Stromal cell of bone marrow (primary cell): ENCODE measurements at regions not wholly inside any gene's neighbourhood (a gene's known extent, or its start where the extent isn't known, plus 50 kb on each side); places are given as distances from the start of the nearest gene placed in this dataset.
"Not testable (repeated sequence)": the region's sequence is repeated elsewhere in the genome, so short reads cannot be mapped to it uniquely, and the experiment has no call there.

Experiments
- DNase-seq: peaks from one replicate; pipeline ENCODE4 v3.0.0-alpha.2; 2012; ENCODE audit warnings: low read depth

DNA sequence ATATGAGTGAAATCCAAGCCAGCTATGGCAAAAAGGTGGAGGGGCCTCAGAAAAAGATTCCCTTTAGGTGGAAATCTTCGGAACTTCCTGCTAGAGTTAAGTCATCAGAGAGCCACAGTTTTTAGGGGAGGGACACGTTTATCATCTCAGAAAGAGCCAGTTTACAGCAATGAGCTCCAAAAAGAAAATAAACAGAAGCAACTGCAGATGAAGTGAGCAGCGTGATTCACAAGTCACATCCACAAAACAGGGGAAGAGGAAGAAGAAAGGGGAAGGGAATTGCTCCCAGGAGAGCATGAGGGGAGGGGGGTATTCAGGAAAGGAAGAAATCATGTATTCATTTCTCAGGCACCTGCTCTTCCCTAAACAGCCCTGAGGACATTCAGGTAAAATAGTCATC lies 156.2 kb upstream of the FOXK1 start:
- DNase-seq: no peak

DNA sequence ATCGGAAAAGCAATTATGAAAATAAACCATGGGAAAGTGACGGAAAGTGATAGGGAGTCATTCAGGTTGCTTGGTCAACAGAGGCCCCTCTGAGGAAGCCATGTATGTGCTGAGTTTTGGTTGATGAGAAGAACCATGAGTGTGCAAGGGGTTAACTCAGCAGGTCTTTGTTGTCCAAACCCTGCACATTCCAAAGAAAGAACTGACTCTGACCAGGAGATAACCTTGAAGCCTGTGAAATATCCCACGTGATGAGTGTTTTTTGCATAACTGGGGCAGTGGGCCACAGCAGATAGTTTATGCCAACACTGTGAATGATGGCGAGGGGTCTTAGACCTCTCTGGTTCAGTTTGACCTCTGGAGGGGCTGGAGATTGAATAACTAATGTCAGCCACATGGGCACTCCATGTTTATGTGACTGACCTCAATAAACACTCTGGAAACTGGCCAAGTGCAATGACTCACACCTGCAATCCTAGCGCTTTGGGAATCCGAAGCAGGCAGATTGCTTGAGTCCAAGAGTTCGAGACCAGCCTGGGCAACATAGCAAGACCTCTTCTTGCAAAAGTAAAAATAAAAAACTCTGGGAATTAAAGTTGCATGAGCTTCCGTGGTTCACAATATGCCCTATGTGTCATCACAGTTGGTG lies 154.0 kb upstream of the FOXK1 start:
- no peak for DNase-seq

DNA sequence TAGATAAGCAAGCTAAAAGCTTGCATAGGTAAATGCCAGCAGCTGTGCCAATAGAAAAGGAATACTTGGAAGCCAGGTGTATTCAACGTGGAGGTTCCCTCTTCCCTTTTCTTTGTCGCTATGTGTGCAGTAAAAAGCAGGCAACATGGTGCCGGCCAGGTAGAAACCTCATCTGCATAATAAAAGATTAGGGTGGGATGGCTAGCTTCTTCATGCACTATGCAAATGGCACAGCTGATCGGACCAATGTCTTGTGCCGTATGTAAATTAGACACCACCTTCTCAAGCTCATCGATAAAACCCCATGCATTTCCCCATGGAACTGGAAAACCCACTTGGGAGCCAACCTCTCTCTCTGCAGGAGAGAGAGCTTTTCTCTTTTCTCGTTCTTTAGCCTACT lies 150.9 kb upstream of the FOXK1 start:
- DNase-seq: no peak

DNA sequence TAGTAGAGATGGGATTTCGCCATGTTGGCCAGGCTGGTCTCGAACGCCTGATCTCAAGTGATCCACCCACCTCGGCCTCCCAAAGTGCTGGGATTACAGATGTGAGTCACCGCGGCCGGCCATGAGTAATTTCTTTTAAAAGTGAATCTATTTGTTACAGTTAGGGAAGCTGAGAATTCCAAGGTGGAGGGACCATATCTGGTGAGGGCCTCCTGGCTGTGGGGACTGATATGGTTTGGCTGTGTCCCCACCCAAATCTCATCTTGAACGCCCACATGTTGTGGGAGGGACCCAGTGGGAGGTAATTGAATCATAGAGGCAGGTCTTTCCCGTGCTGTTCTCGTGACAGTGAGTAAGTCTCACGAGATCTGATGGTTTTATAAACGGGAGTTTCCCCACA lies 148.8 kb upstream of the FOXK1 start:
- DNase-seq: not testable (repeated sequence)

DNA sequence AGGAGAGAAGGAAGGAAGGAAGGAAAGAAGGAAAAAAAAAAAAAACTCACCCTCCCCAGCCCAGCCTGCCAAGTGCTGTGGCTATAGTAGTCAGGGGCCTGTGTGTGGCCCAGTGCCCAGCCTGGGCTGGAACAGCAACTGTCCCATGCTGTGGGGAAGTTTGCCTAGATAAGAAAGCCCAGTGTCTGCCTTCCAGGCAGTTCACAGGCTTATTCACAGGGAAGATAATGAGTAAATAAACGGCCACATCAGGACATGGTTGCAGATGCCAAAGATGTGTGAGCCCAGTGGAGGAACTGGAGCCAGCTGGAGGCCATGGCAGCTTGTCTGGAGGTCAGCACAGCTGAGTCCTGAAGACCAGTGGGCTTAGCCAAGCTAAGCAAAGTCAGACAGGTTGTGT lies 132.4 kb upstream of the FOXK1 start:
- DNase-seq: no peak

DNA sequence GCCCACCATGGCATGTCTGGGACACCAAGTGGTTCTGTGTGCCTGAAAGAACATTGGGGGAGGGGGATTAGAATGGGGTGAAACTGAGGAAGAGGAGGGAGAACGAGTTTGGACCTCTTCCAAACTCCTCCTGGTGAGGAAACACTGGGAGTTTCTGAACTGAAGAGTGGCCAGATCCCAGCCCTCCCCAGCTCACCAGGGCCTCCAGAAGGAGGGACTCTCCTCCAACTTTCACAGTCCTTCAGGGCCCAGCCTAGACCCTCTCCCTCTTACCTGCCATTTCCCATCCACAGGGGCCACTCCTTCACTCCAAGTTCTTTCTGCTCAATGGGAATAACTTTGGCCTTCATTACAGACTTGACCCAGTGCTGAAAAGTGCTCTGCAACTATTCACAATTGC lies 132.0 kb upstream of the FOXK1 start:
- DNase-seq: no peak

DNA sequence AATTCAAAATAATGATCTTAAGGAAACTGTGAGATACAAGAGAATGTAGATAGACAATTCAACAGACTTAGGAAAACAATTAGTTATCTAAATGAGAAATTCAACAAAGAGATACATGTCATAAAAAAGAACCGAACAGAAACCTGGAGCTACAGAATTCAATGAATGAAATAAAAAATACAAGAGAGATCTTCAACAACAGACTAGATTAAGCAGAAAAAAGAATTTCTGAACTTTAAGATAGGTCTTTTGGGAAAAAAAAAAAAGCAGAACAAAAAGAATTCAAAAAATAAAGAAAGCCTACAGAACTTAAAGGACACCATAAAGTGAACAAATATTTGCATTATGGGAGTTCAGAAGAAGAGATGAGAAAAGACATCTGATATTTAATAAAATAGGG lies 129.1 kb upstream of the FOXK1 start:
- DNase-seq: no peak

DNA sequence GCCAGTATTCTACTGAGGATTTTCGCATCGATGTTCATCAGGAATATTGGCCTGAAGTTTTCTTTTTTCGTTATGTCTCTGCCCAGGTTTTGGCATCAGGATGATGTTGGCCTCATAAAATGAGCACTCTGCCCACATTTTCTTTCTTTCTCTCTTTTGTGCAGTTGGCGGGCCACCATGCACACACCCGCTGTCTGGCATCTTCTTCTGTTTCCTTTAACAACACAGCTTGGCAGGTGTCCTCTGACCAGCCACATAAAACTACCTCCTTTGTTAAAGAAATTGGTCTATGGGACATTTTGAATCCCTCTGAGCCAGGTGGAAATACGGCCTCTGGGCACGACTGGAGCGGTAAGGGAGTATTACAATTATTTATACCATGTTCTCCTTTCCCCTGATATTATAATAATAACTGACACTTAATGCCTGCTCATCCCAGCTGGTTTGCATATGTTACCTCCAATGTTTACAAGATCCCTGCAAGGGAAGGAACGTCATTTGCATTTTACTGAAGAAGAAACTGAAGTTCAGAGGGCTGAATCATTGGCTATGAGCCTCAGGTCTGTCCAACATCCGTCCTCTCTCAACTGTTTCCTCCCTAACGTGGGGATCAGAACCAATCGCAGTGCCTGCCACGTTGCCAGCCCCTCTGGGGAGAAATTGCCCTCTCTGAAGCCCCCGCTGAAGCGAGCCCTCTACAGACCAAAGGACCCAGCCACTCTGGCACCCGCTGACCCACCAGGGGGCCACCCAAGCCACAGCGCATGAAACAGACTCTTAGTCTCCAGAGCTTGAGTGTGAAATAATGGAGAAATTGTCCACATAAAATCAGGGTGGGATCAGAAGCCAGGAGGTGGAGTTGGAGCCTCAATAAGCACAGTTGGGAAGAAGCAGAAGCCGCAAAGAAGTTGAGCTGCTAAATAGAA lies 125.0 kb upstream of the FOXK1 start:
- DNase-seq: no peak

DNA sequence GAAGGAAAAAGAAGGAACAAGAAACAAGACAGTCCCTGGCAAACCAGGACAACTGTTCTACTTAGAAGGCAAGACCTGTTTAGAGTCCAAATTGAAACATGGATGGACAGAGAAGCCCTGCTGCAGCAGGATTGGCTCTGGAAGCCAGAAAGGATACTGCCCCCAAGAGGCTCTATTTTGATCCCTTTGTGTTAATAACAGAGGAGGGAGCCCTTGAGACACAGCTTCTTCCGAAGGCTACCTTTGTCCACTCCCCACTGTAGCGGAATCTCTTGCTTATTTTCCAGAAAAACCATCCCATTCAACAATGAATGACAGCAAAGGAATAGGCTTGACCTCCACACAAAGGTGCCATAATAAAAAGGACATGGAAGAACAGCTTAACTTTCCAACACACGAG lies 120.3 kb upstream of the FOXK1 start:
- no peak for DNase-seq

DNA sequence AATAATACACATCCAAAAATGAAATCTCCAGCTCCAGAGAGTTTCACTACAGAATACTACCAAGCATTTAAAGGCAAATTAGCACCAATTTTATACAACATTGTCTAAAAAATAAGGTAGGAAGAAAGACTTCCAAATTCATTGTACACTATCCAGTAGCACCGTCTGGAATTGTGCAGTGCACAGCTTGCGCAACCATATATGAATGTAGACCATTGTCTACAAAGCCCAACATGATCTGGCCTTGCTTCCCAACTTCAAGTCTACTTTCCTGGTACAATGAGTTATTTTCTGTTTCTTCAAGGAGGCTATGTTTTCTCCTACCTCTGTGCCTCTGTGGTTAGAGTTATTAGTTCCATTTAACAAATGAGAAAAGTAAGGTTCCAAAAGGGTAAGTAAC lies 115.4 kb upstream of the FOXK1 start:
- DNase-seq: no peak

DNA sequence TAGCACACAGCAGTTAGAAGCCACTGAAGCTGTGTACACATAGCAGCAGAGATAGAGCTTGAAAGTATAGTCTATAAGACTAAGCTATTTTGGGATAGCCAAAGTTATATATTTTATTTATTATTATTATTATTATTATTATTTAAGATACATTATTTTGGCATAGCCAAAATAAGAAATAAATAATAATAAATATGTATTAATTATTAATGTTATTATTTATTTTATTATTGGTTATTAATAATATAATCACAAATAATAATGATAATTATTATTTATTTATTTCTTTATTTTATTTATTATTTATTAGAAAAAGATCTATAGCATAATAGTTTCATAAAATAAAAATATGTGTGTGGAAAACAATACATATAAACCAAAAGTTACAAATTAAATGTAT lies 107.2 kb upstream of the FOXK1 start:
- no peak for DNase-seq

DNA sequence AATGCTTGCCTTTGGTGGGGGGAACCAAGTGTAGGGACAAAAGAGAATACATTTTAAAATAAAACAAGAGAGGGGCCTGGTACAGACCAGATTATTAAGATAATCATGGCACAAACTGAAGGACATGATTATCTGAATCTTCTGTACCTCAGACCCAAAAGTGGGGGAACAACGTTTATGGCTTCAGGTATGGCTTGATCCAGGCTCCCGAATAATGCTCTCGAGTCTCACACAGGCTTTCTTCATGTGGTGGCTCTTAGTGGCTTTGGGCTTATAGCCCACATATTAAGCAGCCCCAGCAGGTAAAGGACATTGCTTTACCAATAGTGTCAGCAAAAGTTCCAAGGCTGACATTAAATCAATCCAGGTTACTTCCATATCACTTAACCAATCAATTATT lies 106.8 kb upstream of the FOXK1 start:
- no peak for DNase-seq

DNA sequence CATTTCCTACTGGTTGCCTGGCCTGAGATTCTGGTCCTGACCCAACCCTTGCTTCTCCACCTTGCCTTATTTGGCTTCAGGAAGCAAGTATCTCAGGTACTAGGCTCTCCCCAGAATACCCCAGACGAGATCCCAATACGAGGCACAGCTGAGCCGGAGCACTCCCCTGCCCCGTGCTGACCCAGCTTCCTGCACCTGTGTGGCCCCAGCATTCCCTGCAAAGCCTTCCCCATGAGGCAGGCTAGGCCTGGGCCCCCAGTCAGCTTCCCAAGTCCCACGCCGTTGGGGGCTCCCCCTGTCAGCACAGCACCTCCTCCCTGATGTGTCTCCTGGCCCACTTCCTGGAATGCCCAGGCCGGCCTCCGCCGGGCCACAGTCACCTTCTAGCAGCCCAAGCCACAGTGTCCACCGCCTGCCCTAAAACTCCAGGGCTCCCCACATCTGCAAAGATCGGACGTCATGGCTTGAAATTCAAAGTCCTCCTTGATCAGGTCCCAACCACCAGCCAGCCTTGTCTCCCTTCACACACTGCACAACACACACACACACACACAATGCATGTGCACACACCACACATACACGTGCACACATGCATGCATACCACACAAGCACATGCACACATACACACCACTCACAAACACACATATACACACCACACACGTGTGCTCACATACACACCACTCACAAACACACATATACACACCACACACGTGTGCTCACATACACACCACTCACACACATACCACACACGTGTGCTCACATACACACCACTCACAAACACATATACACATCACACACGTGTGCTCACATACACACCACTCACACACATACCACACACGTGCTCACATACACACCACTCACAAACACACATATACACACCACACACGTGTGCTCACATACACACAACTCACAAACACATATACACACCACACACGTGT lies 78.9 kb upstream of the FOXK1 start:
- no peak for DNase-seq

DNA sequence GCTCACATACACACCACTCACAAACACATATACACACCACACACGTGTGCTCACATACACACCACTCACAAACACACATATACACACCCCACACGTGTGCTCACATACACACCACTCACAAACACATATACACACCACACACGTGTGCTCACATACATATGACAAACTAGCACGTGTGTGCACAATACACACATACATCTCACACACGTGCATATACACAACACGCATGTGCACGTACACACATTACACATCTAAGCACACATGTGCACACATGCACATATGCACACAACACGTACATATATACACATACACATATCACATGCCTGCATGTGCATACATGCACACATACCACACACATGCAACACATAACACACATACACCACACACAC lies 78.3 kb upstream of the FOXK1 start:
- DNase-seq: no peak

DNA sequence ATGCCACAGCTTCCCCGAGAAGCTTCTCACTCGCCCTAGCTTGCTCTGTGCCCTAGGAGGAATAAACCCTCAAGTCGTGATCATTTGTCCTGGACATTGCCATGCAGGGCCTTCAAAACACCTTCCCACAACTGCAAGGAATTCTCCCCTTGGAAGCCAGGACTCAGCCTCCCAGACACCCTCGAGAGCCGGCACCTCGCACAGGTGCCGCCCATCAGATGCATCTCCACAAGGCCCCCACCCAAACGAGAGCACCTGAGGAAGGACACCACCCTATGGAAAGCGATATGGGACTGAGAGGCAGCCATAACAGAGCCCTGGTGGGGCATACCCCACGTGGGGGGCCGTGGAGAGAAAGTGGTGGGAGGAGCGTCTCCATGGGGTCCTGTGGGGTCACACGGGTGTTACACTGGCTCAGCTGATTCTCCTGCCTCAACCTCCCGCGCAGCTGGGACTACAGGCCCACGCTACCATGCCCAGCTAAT lies 77.6 kb upstream of the FOXK1 start:
- DNase-seq: no peak

DNA sequence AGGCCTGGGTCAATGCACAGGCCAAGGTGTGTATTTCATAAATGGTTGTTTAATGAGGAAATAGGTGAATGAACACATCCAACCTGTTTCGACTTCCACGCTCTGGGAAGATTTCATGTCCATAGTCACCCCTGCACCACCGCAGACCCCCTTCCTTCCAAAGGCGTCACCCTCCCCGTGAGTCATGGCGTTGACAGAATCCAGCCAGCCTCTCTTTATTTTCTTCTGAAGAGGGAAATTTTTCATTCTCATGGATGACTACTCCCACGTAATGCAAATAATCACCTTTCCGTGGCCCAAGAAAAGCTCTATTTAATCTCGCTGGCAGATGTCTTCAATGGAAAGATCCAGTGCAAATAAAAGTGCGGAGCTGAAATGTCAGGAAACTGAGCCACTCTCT lies 75.3 kb upstream of the FOXK1 start:
- no peak for DNase-seq

DNA sequence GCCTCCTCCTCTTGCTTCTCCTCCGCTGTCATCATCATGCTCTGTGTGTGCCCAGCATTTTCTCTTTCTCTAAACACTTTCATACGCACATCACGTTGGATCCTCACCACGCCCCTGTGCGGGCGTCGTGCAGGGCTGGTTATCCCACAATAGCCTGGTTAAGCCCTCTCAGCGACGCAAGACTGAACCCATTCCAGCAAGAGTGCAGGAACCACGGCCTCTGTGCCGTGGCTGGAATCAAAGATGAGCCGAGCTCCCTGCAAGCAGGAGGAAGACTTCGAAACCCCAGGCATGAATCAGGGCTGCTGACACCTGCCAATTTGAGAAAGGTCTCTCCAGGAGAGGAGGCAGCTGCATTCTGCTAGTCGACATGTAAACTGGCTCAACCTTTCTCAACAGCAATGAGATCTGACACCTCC lies 74.8 kb upstream of the FOXK1 start:
- no peak for DNase-seq

DNA sequence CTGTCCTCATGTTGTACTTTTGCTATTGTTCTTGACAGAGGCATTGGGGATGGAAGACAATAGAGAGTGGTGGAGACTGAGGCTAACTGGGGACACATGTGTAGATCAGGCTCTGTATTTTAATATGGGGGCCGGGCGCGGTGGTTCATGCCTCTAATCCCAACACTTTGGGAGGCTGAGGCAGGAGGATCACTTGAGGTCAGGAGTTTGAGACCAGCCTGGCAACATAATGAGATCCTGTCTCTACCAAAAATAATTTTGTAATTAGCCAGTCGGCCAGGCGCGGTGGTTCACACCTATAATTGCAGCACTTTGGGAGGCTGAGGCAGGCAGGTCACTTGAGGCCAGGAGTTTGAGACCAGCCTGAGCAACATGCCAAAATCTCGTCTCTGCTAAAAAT lies 72.5 kb upstream of the FOXK1 start:
- not testable (repeated sequence) for DNase-seq

DNA sequence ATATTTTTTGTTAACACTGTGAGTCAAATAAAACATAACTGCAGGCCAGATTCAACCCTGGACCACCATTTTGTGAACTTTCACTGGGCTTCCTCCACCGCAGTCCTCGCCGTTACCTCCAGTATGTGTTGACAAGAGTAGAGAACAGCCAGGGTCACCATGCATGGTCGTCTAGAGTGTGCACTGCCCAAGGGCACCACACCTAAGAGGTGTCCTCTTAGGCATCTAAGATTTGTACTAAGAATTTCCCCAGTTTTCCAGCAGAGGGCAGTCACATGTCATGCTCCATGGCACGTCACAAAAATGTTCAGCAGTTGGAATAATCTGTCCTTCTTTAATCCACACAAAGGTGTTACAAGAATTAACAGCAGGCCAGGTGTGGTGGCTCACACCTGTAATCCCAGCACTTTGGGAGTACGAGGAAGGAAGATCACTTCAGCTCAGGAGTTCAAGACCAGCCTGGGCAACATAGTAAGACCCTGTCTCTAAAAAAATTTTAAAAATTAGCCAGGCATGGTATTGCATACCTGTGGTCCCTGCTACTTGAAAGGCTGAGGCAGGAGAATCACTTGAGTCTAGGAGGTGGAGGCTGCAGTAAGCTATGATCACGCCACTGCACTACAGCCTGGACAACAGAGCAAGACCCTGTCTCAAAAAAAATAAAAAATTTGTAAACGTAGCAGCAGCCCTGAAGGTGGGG lies 71.2 kb upstream of the FOXK1 start:
- DNase-seq: peak; percentile 33

DNA sequence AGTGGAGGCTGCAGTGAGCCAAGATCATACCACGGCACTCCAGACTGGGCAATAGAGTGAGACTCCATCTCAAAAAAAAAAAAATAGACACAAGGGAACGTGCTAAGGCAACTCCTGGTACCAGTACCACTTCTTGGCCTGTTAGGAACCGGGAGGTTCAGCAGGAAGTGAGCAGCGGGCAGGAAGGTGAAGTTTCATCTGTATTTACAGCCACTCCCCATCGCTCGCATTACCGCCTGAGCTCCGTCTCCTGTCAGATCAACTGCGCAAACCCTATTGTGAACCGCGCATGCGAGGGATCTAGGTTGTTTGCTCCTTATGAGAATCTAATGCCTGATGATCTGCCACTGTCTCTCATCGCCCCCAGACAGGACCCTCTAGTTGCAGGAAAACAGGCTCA lies 69.9 kb upstream of the FOXK1 start:
- no peak for DNase-seq

DNA sequence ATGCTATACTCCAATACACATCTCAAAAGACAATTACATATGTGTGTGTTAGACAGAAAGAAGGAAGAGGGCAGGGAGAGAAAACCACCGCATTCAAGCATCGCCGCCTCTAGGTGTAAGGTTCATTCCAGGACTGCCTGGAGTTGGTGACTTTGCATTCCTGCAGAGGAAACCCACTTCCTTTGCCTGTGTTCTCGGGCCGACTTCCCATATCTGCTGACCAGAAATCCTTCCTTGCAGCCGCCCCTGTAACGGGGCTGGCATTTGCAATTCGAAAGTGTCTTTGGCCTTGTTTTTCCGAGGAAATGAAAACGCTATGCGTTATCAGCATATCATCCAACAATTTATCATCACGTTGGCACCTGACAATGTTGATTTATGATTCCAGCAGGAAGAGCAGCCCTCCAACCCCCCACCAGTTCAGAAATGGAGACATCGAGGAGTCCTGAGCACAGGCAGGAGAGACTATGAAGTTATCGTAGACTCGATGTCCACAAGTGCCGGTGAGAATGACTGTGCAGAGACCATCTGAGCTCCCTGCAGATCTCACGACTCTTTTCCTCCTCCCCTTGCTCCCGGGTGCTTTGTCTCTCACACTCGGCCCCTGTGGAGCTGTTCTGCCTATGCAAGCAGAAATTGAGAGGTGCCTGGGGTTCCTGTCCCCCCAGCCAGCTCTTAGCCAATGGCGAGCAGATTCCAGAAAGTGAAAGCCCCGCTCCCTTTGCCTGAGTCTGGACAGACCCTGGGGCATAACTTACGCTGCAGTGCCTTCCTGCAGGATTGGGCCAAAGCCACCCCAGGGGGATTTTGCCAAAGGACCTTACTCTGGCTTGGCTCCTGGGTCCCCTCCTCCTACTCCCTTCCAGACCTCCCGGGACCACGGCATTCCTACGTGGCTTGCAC lies 68.9 kb upstream of the FOXK1 start:
- DNase-seq: peak; percentile 14
